Tibial nerve (tissue), 4 donors: ENCODE measurements at regions not wholly inside any gene's neighbourhood (a gene's known extent, or its start where the extent isn't known, plus 50 kb on each side); places are given as distances from the start of the nearest gene placed in this dataset.

Source experiments
- DNase-seq, 2 donors: peaks; one replicate each; pipeline ENCODE4 v3.0.0-alpha.2; 2019; ENCODE audit warnings: low spot score in 2 of 2
- H3K27ac ChIP-seq, 4 donors: fragments of 200-600 bp; sonication (generic) in 3 of 4; one replicate each; pipeline ENCODE4 v1.5.1; 2017 to 2019; ENCODE audit warnings: mild to moderate bottlenecking in 1 of 4
- H3K27me3 ChIP-seq, 2 donors: fragments of 200-600 bp; sonication (generic) in 1 of 2; one replicate each; pipeline versions ENCODE4 v1.5.1 to v1.6.0; 2017 to 2019
- H3K36me3 ChIP-seq, 3 donors: fragments of 200-600 bp; sonication (generic); one replicate each; pipeline ENCODE4 v1.5.1; 2018 to 2019
- H3K4me1 ChIP-seq, 4 donors: fragments of 200-600 bp; sonication (generic) in 3 of 4; one replicate each; pipeline ENCODE4 v1.5.1; 2017 to 2019
- H3K4me3 ChIP-seq, 4 donors: fragments of 200-600 bp; sonication (generic) in 3 of 4; one replicate each; pipeline ENCODE4 v1.5.1; 2017 to 2019; ENCODE audit warnings: mild to moderate bottlenecking in 1 of 4, moderate library complexity in 1 of 4
- H3K9me3 ChIP-seq, 4 donors: fragments of 200-600 bp; sonication (generic) in 3 of 4; one replicate each; pipeline ENCODE4 v1.5.1; 2017 to 2019
- EP300 ChIP-seq, 2 donors: sonication (generic); formaldehyde crosslinking; IDR thresholded peaks; one replicate each; pipeline ENCODE4 v1.6.1; 2017; ENCODE audit warnings: antibody characterized with exemption in 2 of 2, mild to moderate bottlenecking in 1 of 2
- POLR2A ChIP-seq, 2 donors: fragments of 450-650 bp; IDR thresholded peaks; one replicate each; pipeline ENCODE4 v1.6.1; 2017; ENCODE audit warnings: antibody characterized with exemption in 2 of 2, mild to moderate bottlenecking in 2 of 2, moderate library complexity in 2 of 2
- WGBS, 2 donors: methylation state at CpG; one replicate each; pipeline ENCODE4 v1.1.5; 2018; 5-methylcytosine and 5-hydroxymethylcytosine counted together
- TF ChIP-seq, protein P1 (sequence below), 5 experiments: fragments of 200-600 bp in 3 of 5; fragments of 450-650 bp in 2 of 5; sonication (generic) in 3 of 5; IDR thresholded peaks; one replicate each; pipeline ENCODE4 v1.5.1; 2016 to 2019; ENCODE audit warnings: antibody characterized with exemption in 5 of 5, mild to moderate bottlenecking in 3 of 5, moderate library complexity in 2 of 5

DNA sequence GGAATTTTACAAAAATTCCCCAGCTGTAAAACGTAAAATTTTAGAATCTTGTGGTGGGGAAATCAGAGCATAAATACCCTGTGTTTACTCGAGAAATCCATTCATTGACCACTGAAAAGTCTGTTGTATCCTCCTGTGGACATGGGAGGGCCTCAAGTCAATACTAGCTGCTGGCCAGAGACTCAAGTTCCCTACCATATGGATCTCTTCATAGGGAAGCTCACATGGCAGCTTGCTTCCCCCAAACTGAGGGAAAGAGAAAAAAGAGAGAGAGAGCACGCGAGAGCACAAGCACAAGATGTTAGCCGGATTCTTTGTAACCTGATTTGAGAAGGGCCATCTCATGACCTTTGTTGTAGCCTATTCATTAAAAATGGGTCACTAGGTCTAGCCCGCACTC, 591.9 kb downstream of the LRRC70 start:
- H3K36me3 ChIP-seq: no peaks in the 10 kb centered on the region
- no peaks in the 10 kb centered on the region for H3K4me1 ChIP-seq
- 68 to 75% methylated on average over 6 of the region's 6 CpGs for WGBS, 2 donors
- H3K27me3 ChIP-seq: no peaks in the 10 kb centered on the region
- H3K9me3 ChIP-seq: no peaks in the 10 kb centered on the region
- no peak overlapping the region for H3K4me3 ChIP-seq
- H3K27ac ChIP-seq: no peak overlapping the region
- TF ChIP-seq, protein P1, sequence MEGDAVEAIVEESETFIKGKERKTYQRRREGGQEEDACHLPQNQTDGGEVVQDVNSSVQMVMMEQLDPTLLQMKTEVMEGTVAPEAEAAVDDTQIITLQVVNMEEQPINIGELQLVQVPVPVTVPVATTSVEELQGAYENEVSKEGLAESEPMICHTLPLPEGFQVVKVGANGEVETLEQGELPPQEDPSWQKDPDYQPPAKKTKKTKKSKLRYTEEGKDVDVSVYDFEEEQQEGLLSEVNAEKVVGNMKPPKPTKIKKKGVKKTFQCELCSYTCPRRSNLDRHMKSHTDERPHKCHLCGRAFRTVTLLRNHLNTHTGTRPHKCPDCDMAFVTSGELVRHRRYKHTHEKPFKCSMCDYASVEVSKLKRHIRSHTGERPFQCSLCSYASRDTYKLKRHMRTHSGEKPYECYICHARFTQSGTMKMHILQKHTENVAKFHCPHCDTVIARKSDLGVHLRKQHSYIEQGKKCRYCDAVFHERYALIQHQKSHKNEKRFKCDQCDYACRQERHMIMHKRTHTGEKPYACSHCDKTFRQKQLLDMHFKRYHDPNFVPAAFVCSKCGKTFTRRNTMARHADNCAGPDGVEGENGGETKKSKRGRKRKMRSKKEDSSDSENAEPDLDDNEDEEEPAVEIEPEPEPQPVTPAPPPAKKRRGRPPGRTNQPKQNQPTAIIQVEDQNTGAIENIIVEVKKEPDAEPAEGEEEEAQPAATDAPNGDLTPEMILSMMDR (IDR thresholded peaks at IDR 0.05): no peak
- TF ChIP-seq POLR2A (IDR thresholded peaks at IDR 0.05): no peak
- no peak for TF ChIP-seq EP300 (IDR thresholded peaks at IDR 0.05)
- DNase-seq: no peak

DNA sequence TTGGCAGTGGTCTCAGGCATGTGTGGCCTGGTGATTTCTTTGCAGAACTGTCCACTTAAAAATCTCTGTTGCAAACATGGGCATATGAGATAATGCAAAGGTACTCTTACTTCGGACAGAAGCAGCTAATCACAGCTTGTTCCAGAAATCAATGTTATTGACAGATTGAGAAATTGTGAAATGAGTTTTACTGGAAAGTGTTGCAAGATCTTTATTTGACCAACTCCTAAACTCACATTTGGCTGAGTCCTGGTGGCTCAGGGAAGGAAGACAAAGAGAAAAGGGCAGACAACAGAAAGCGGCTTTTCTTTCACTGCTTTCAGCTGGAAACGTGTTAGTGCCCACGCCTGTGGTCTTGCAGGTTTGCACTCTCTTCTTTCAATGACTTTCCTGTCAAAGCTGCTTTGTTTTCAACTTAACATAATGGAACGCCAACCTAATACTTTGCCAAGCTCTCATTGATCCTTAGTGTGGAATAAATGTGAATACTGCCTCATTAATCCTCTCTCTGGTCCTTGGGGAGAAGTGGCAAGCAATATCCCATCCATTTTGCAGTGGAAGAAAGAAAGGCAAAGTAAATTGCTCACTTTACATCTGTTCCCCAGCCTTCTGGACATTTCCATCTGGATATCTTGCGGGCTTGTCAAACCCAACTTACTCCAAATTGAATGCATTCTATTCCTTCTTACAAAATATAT, 586.4 kb downstream of the LRRC70 start:
- Histone ChIP-seq H3K9me3 (no peaks in the 10 kb centered on the region), H3K4me3 (no peak overlapping the region), H3K27ac (no peak overlapping the region), H3K36me3 (no peaks in the 10 kb centered on the region), H3K4me1 (no peaks in the 10 kb centered on the region), H3K27me3 (no peaks in the 10 kb centered on the region)
- TF ChIP-seq POLR2A (IDR thresholded peaks at IDR 0.05) (no peak), EP300 (IDR thresholded peaks at IDR 0.05) (no peak)
- TF ChIP-seq, protein P1 (IDR thresholded peaks at IDR 0.05): no peak
- WGBS, 2 donors: 76% methylated on average over 6 of the region's 6 CpGs
- no peak for DNase-seq

DNA sequence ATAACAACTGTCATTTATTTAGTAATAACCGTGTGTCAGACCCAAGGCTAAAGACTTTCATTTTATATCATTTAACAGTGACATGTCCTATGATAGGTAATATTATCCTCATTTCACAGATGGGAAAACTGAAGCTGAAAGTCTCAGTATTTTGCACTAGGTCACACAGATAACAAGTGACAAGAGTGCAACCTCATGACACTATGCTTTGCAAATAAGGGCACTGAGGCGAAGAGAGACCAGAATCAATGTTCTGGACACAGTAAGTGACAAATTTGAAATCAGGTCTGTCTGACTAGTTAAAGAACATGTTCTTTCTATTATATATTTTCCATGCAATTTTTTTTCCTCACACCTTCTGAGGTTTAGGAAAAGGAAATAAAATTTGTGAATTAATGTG, 585.7 kb downstream of the LRRC70 start:
- Histone ChIP-seq H3K4me1 (no peaks in the 10 kb centered on the region), H3K27ac (no peak overlapping the region), H3K36me3 (peaks cover 0 to 1% (median 0%) of the 10 kb centered on the region in 3 donors), H3K27me3 (no peaks in the 10 kb centered on the region), H3K4me3 (no peak overlapping the region), H3K9me3 (no peaks in the 10 kb centered on the region)
- DNase-seq: no peak
- WGBS, 2 donors: 66 to 93% methylated on average over 2 of the region's 2 CpGs
- TF ChIP-seq POLR2A (IDR thresholded peaks at IDR 0.05): no peak
- TF ChIP-seq, protein P1 (IDR thresholded peaks at IDR 0.05): no peak
- no peak for TF ChIP-seq EP300 (IDR thresholded peaks at IDR 0.05)

GRCh38 chr5:63155310-63155631, 576.7 kb downstream of the LRRC70 start:
- Histone ChIP-seq H3K36me3 (peaks cover 0 to 2% (median 0%) of the 10 kb centered on the region in 3 donors), H3K27ac (no peak overlapping the region), H3K4me1 (no peaks in the 10 kb centered on the region), H3K9me3 (no peaks in the 10 kb centered on the region), H3K27me3 (no peaks in the 10 kb centered on the region), H3K4me3 (no peak overlapping the region)
- 70 to 73% methylated on average over 2 of the region's 2 CpGs for WGBS, 2 donors
- no peak for DNase-seq
- TF ChIP-seq EP300 (IDR thresholded peaks at IDR 0.05): no peak
- TF ChIP-seq POLR2A (IDR thresholded peaks at IDR 0.05): no peak
- TF ChIP-seq, protein P1 (IDR thresholded peaks at IDR 0.05): no peak

DNA sequence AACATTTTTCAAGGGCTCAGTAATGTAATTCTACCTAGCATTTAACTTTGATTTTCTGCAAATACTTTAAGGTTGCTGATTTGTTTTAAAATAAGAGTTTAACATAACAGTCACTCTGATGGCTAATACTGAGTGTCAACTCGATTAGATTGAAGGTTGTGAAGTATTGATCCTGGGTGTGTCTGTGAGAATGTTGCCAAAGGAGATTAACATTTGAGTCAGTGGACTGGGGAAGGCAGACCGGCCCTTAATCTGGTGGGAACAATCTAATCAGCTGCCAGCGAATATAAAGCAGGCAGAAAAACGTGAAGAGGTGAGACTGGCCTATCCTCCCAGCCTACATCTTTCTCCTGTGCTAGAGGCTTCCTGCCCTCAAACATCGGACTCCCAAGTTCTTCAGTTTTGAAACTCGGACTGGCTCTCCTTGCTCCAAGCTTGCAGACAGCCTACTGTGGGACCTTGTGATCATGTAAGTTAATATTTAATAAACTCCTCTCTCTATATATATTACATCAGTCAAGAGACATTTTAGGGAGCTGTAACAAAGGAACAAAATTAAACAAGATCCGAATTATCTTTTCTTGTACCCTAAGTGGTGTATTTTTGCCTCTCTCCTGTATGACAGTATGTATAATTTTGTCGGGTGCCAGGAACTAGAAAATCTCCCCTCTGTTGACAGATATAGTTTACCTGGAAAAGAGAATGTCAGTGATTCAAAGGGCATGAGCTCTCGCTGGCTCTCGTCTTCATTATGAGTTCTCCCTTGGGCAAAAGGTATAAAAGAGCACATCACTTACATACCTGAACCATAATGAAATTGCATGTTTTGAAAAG, 576.1 kb downstream of the LRRC70 start:
- TF ChIP-seq EP300 (IDR thresholded peaks at IDR 0.05) (no peak), POLR2A (IDR thresholded peaks at IDR 0.05) (no peak)
- TF ChIP-seq, protein P1 (IDR thresholded peaks at IDR 0.05): no peak
- H3K9me3 ChIP-seq: no peaks in the 10 kb centered on the region
- peaks cover 0 to 2% (median 0%) of the 10 kb centered on the region in 3 donors for H3K36me3 ChIP-seq
- H3K27ac ChIP-seq: no peak overlapping the region
- no peak overlapping the region for H3K4me3 ChIP-seq
- 82 to 83% methylated on average over 10 of the region's 10 CpGs for WGBS, 2 donors
- H3K27me3 ChIP-seq: no peaks in the 10 kb centered on the region
- no peak for DNase-seq
- no peaks in the 10 kb centered on the region for H3K4me1 ChIP-seq
